IMR-90 (cell line): ENCODE measurements at regions not wholly inside any gene's neighbourhood (a gene's known extent, or its start where the extent isn't known, plus 50 kb on each side); places are given as distances from the start of the nearest gene placed in this dataset.

Experiments
- ATAC-seq: fragments of 200-7000 bp; cut with Tn5 transposase; 2 replicates; pipeline ENCODE4 v1.9.1; 2020; ENCODE audit warnings: low read depth, mild to moderate bottlenecking, moderate library complexity
- BruUV-seq: library from RNA; stranded (reverse); fragments of 400-500 nt; replicated peaks from 2 replicates; lab custom pipeline; 2021; lab: Mats Ljungman, UMichigan
- CTCF ChIA-PET: fragments of 300-600 bp; formaldehyde crosslinking; extraction: SDS; loops from one replicate; lab custom pipeline; 2021; ENCODE audit warnings: antibody characterized with exemption; lab: Yijun Ruan, JAX
- POLR2A ChIA-PET: fragments of 300-600 bp; sonication (Branson Sonifier 250); formaldehyde crosslinking; loops from one replicate; lab custom pipeline; 2022; ENCODE audit warnings: antibody characterized with exemption; ENCODE audit not compliant: unreplicated experiment; lab: Charles Lee
- DNase-seq: peaks from one replicate; pipeline ENCODE4 v3.0.0; 2013
- H2AFZ ChIP-seq: replicated peaks from 2 replicates; pipeline ENCODE3; 2013; ENCODE audit warnings: low read length, mild to moderate bottlenecking; ENCODE audit not compliant: poor library complexity
- H2AK5ac ChIP-seq: 2 replicates; pipeline ENCODE4 v1.6.1; 2013; ENCODE audit warnings: low read depth, low read length, inconsistent platforms
- H2AK9ac ChIP-seq: replicated peaks from 2 replicates; pipeline ENCODE3; 2013; ENCODE audit warnings: mild to moderate bottlenecking, low read depth, low read length, moderate library complexity; ENCODE audit not compliant: poor library complexity
- H2BK120ac ChIP-seq: 2 replicates; pipeline ENCODE4 v1.6.1; 2013; ENCODE audit warnings: low read depth, low read length, inconsistent platforms
- H2BK15ac ChIP-seq: 3 replicates; pipeline ENCODE4 v1.6.1; 2013; ENCODE audit warnings: low read depth, low read length, inconsistent platforms
- H2BK20ac ChIP-seq: 2 replicates; pipeline ENCODE4 v1.6.1; 2013; ENCODE audit warnings: low read depth, mild to moderate bottlenecking, inconsistent platforms, low read length, moderate library complexity
- H2BK5ac ChIP-seq: 2 replicates; pipeline ENCODE4 v1.6.1; 2013; ENCODE audit warnings: mild to moderate bottlenecking, low read depth, low read length, inconsistent platforms; ENCODE audit not compliant: poor library complexity, severe bottlenecking
- H3K14ac ChIP-seq: replicated peaks from 2 replicates; pipeline ENCODE4 v1.6.1; 2013; ENCODE audit warnings: low read depth, low read length, inconsistent platforms
- H3K18ac ChIP-seq: 2 replicates; pipeline ENCODE4 v1.6.1; 2013; ENCODE audit warnings: low read depth, low read length, control low read depth
- H3K23ac ChIP-seq: 2 replicates; pipeline ENCODE4 v1.6.1; 2013; ENCODE audit warnings: low read depth, low read length, inconsistent platforms
- H3K27ac ChIP-seq: 2 replicates; pipeline ENCODE4 v1.5.1; 2013; ENCODE audit warnings: mild to moderate bottlenecking, control low read depth, low read length; ENCODE audit not compliant: insufficient read depth
- H3K27me3 ChIP-seq: 2 replicates; pipeline ENCODE4 v1.6.1; 2013; ENCODE audit warnings: low read length; ENCODE audit not compliant: control insufficient read depth, insufficient read depth
- H3K36me3 ChIP-seq: 2 replicates; pipeline ENCODE4 v1.6.1; 2013; ENCODE audit warnings: low read length, mixed read lengths; ENCODE audit not compliant: control insufficient read depth, insufficient read depth
- H3K4ac ChIP-seq: 2 replicates; pipeline ENCODE4 v1.6.1; 2013; ENCODE audit warnings: low read depth, low read length, inconsistent platforms
- H3K4me1 ChIP-seq: 2 replicates; pipeline ENCODE4 v1.6.1; 2013; ENCODE audit warnings: low read length, mixed read lengths; ENCODE audit not compliant: control insufficient read depth, insufficient read depth
- H3K4me2 ChIP-seq: 2 replicates; pipeline ENCODE4 v1.6.1; 2013; ENCODE audit warnings: low read depth, mild to moderate bottlenecking, control low read depth, low read length, moderate library complexity
- H3K4me3 ChIP-seq: 2 replicates; pipeline ENCODE4 v1.5.1; 2013; ENCODE audit warnings: low read depth, mild to moderate bottlenecking, control low read depth, low read length, moderate library complexity; ENCODE audit not compliant: insufficient read depth
- H3K56ac ChIP-seq: 2 replicates; pipeline ENCODE4 v1.6.1; 2013; ENCODE audit warnings: low read length, inconsistent platforms; ENCODE audit not compliant: insufficient read depth; ENCODE audit errors: extremely low read depth
- H3K79me1 ChIP-seq, 2 experiments: 2 replicates each; pipeline ENCODE4 v1.6.1; 2013; ENCODE audit warnings: low read length in 2 of 2, inconsistent platforms in 1 of 2, low read depth in 1 of 2
- H3K9ac ChIP-seq: 2 replicates; pipeline ENCODE4 v1.6.1; 2013; ENCODE audit warnings: low read depth, low read length, control low read depth
- H3K9me1 ChIP-seq: 2 replicates; pipeline ENCODE4 v1.6.1; 2013; ENCODE audit warnings: low read length, inconsistent platforms; ENCODE audit not compliant: insufficient read depth
- H3K9me3 ChIP-seq: 2 replicates; pipeline ENCODE4 v1.6.1; 2013; ENCODE audit warnings: low read length; ENCODE audit not compliant: control insufficient read depth, insufficient read depth
- H4K20me1 ChIP-seq: 2 replicates; pipeline ENCODE4 v1.6.1; 2013; ENCODE audit warnings: low read length, inconsistent platforms; ENCODE audit not compliant: insufficient read depth
- H4K5ac ChIP-seq: 2 replicates; pipeline ENCODE4 v1.6.1; 2013; ENCODE audit warnings: mild to moderate bottlenecking, low read depth, low read length, control low read depth
- H4K8ac ChIP-seq, 2 experiments: 2 replicates each; pipeline ENCODE4 v1.6.1; 2013; ENCODE audit warnings: low read depth in 2 of 2, low read length in 2 of 2, control low read depth in 1 of 2, inconsistent platforms in 1 of 2
- H4K91ac ChIP-seq: 2 replicates; pipeline ENCODE4 v1.6.1; 2013; ENCODE audit warnings: low read depth, low read length, inconsistent platforms; ENCODE audit not compliant: insufficient read depth
- BHLHE40 ChIP-seq: fragments of 150-350 bp; IDR thresholded peaks from 2 replicates; pipeline ENCODE4 v1.6.1; 2016; ENCODE audit warnings: mild to moderate bottlenecking, low read depth, low read length
- FOS ChIP-seq: fragments of 150-350 bp; IDR thresholded peaks from 2 replicates; pipeline ENCODE4 v1.6.1; 2016; ENCODE audit warnings: low read depth, low read length
- MAFK ChIP-seq: IDR thresholded peaks from 2 replicates; pipeline ENCODE4 v1.6.1; 2012; ENCODE audit warnings: low read depth, low read length, improper control_type of control experiment
- MAZ ChIP-seq: IDR thresholded peaks from 2 replicates; pipeline ENCODE4 v1.6.1; 2012; ENCODE audit warnings: low read depth, mild to moderate bottlenecking, low read length, improper control_type of control experiment, moderate library complexity, borderline replicate concordance
- MXI1 ChIP-seq: IDR thresholded peaks from 2 replicates; pipeline ENCODE4 v1.6.1; 2012; ENCODE audit warnings: low read depth, mild to moderate bottlenecking, low read length, moderate library complexity, borderline replicate concordance
- NFE2L2 ChIP-seq: fragments of 150-350 bp; IDR thresholded peaks from 2 replicates; pipeline ENCODE4 v1.6.1; 2016; ENCODE audit warnings: low read depth, mild to moderate bottlenecking, low read length
- POLR2A ChIP-seq: IDR thresholded peaks from 2 replicates; pipeline ENCODE4 v1.6.1; 2012; ENCODE audit warnings: mild to moderate bottlenecking, low read depth, low read length
- RCOR1 ChIP-seq: IDR thresholded peaks from 2 replicates; pipeline ENCODE4 v1.6.1; 2012; ENCODE audit warnings: mild to moderate bottlenecking, low read length, improper control_type of control experiment; ENCODE audit not compliant: insufficient replicate concordance
- SMC3 ChIP-seq: fragments of 150-350 bp; IDR thresholded peaks from 2 replicates; pipeline ENCODE4 v1.6.1; 2016; ENCODE audit warnings: low read depth, mild to moderate bottlenecking, antibody characterized with exemption, low read length, moderate library complexity
- WGBS, 2 experiments: methylation state at CpG; one replicate each; pipeline versions ENCODE4 v1.1.5 to v1.1.7; 2013; ENCODE audit warnings: missing lambda C conversion rate in 2 of 2; ENCODE audit not compliant: insufficient read length in 1 of 2; ENCODE audit errors: extremely low coverage in 2 of 2; 5-methylcytosine and 5-hydroxymethylcytosine counted together
- dilution Hi-C: fragments of 300-500 bp; cut with HindIII; formaldehyde crosslinking; loops from one replicate; pipeline ENCODE4 v1.14.3; 2018; ENCODE audit warnings: low sequenced_read_pairs; ENCODE audit not compliant: unreplicated experiment
- in situ Hi-C: fragments of 300-500 bp; cut with MboI; formaldehyde crosslinking; loops from 3 replicates; pipeline ENCODE4 v1.14.3; 2019; ENCODE audit warnings: low sequenced_read_pairs, inconsistent platforms, mixed read lengths
- intact Hi-C: fragments of 100-400 bp; cut with micrococcal nuclease; formaldehyde crosslinking; loops from 2 replicates; pipeline ENCODE4 v1.10.0; 2022
- TF ChIP-seq, protein P1 (sequence below): fragments of 150-350 bp; IDR thresholded peaks from 2 replicates; pipeline ENCODE4 v1.6.1; 2016; ENCODE audit warnings: low read depth, mild to moderate bottlenecking, low read length, moderate library complexity, borderline replicate concordance

DNA sequence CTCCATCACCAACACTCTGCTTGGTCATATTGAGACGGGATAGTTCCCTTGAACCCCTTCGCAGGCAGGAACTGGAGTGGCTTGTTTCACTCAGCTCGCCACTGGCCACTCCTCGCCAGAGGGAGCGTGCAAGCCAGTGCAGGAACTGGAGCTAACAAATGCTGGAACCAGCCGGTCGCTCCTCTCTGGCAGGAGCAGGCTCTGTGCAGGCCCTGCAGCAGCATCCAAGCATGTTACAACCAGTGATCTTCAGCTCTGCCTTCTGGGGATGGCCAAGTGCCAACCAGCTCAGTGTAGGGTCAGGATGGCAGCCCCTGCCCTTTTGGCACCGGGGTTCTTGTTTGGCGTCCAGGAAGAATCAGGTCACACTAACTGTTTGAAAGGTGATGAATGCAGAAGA is 329.0 kb upstream of the AZI2 start:
- Histone ChIP-seq H4K8ac (no peak overlapping the region), H3K9ac (no peak overlapping the region), H2BK120ac (no peak overlapping the region), H2AK9ac (no peak overlapping the region), H3K56ac (no peak overlapping the region), H4K91ac (no peak overlapping the region), H2AK5ac (no peak overlapping the region), H4K5ac (no peak overlapping the region), H2AFZ (no peak overlapping the region), H3K4me1 (no peaks in the 10 kb centered on the region), H3K18ac (no peak overlapping the region), H3K4me3 (no peak overlapping the region), H3K23ac (no peak overlapping the region), H3K4me2 (no peak overlapping the region), H2BK5ac (no peak overlapping the region), H3K27me3 (no peaks in the 10 kb centered on the region), H3K9me1 (no peaks in the 10 kb centered on the region), H3K4ac (no peak overlapping the region), H2BK20ac (no peak overlapping the region), H3K27ac (no peak overlapping the region), H3K9me3 (no peaks in the 10 kb centered on the region), H2BK15ac (no peak overlapping the region), H4K20me1 (no peaks in the 10 kb centered on the region), H3K79me1 (no peaks in the 10 kb centered on the region), H3K36me3 (no peaks in the 10 kb centered on the region), H3K14ac (no peak overlapping the region)
- BruUV-seq = no TSS peak
- DNase-seq (no peak), ATAC-seq (no peak)
- TF ChIP-seq FOS (no peak), BHLHE40 (no peak), RCOR1 (no peak), MAZ (no peak), NFE2L2 (no peak), SMC3 (no peak), POLR2A (no peak), MAFK (no peak), MXI1 (no peak)
- TF ChIP-seq, protein P1, sequence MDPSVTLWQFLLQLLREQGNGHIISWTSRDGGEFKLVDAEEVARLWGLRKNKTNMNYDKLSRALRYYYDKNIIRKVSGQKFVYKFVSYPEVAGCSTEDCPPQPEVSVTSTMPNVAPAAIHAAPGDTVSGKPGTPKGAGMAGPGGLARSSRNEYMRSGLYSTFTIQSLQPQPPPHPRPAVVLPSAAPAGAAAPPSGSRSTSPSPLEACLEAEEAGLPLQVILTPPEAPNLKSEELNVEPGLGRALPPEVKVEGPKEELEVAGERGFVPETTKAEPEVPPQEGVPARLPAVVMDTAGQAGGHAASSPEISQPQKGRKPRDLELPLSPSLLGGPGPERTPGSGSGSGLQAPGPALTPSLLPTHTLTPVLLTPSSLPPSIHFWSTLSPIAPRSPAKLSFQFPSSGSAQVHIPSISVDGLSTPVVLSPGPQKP = no peak
- 47% methylated on average over 5 of the region's 9 CpGs; no CpG with 5 or more reads in 1 of the 2 experiments for WGBS, 2 experiments
- dilution Hi-C loops (no loop called here), intact Hi-C loops (no loop called here), in situ Hi-C loops (no loop called here)
- POLR2A ChIA-PET = no interaction called here
- CTCF ChIA-PET = interaction anchor here (1.3 kb wide), 1 partner anchor 10 kb away, joined by 4 read pairs; no protein-coding TSS in a partner anchor
